WTC11 (cell line): ENCODE measurements at regions not wholly inside any gene's neighbourhood (a gene's known extent, or its start where the extent isn't known, plus 50 kb on each side); places are given as distances from the start of the nearest gene placed in this dataset.

Experiments used
- ATAC-seq: fragments of 200-7000 bp; cut with Tn5 transposase; 2 replicates; pipeline ENCODE4 v1.10.0; 2021; ENCODE audit warnings: mild to moderate bottlenecking, moderate library complexity
- CTCF ChIA-PET: fragments of 300-600 bp; sonication (Branson Sonifier 250); formaldehyde crosslinking; loops from one replicate; lab custom pipeline; 2021; ENCODE audit warnings: antibody characterized with exemption; lab: Charles Lee
- POLR2A ChIA-PET: fragments of 350-600 bp; sonication (Branson Sonifier 250); formaldehyde crosslinking; loops from one replicate; lab custom pipeline; 2021; ENCODE audit warnings: antibody characterized with exemption; lab: Charles Lee
- DNase-seq: peaks from one replicate; pipeline ENCODE4 v3.0.0; 2021; ENCODE audit warnings: low spot score
- H3K27ac Mint-ChIP-seq: 2 replicates; pipeline ENCODE4 v1.8.0; 2021; ENCODE audit warnings: mixed read lengths
- H3K27me3 Mint-ChIP-seq: 2 replicates; pipeline ENCODE4 v1.8.0; 2021; ENCODE audit warnings: low read depth, mild to moderate bottlenecking, moderate library complexity, mixed read lengths
- H3K36me3 Mint-ChIP-seq: 2 replicates; pipeline ENCODE4 v1.8.0; 2021; ENCODE audit warnings: mixed read lengths
- H3K4me1 Mint-ChIP-seq: 2 replicates; pipeline ENCODE4 v1.8.0; 2022; ENCODE audit warnings: mixed read lengths
- H3K4me3 Mint-ChIP-seq: 2 replicates; pipeline ENCODE4 v1.8.0; 2021; ENCODE audit warnings: mild to moderate bottlenecking, moderate library complexity, mixed read lengths
- H3K9me3 Mint-ChIP-seq: 2 replicates; pipeline ENCODE4 v1.8.0; 2021; ENCODE audit warnings: mixed read lengths
- AR ChIP-seq: fragments of 250-450 bp; sonication (Bioruptor Pico); IDR thresholded peaks from 2 replicates; pipeline ENCODE4 v1.9.0; 2021; ENCODE audit warnings: mild to moderate bottlenecking
- ATF1 ChIP-seq: sonication (generic); formaldehyde crosslinking; IDR thresholded peaks from 2 replicates; pipeline ENCODE4 v1.8.1; 2023; ENCODE audit warnings: mild to moderate bottlenecking, moderate library complexity, missing genetic modification reagents
- ATF6 ChIP-seq: sonication (generic); formaldehyde crosslinking; IDR thresholded peaks from 2 replicates; pipeline ENCODE4 v1.8.1; 2023; ENCODE audit warnings: mild to moderate bottlenecking, missing genetic modification reagents
- ELF4 ChIP-seq: sonication (generic); formaldehyde crosslinking; IDR thresholded peaks from 2 replicates; pipeline ENCODE4 v1.8.1; 2022; ENCODE audit warnings: low read depth, mild to moderate bottlenecking, moderate library complexity, missing genetic modification reagents
- EMX1 ChIP-seq: fragments of 250-450 bp; sonication (Bioruptor Pico); IDR thresholded peaks from 2 replicates; pipeline ENCODE4 v1.8.0; 2021; ENCODE audit warnings: mild to moderate bottlenecking
- ETV6 ChIP-seq: sonication (generic); formaldehyde crosslinking; IDR thresholded peaks from 2 replicates; pipeline ENCODE4 v1.8.1; 2022; ENCODE audit warnings: mild to moderate bottlenecking, missing genetic modification reagents
- FOXP4 ChIP-seq: sonication (generic); formaldehyde crosslinking; IDR thresholded peaks from 2 replicates; pipeline ENCODE4 v1.8.0; 2022; ENCODE audit warnings: mild to moderate bottlenecking, missing genetic modification reagents
- GRHL2 ChIP-seq: fragments of 250-450 bp; sonication (Bioruptor Pico); IDR thresholded peaks from 2 replicates; pipeline ENCODE4 v1.8.0; 2022; ENCODE audit warnings: mild to moderate bottlenecking, moderate library complexity; ENCODE audit not compliant: insufficient replicate concordance, severe bottlenecking
- GTF2I ChIP-seq: fragments of 250-450 bp; sonication (Bioruptor Pico); conservative IDR thresholded peaks from 2 replicates; pipeline ENCODE4 v1.4.0; 2021; ENCODE audit warnings: mild to moderate bottlenecking
- NFE2L1 ChIP-seq: sonication (generic); formaldehyde crosslinking; IDR thresholded peaks from 2 replicates; pipeline ENCODE4 v1.8.1; 2023; ENCODE audit warnings: missing genetic modification reagents
- PREB ChIP-seq: sonication (generic); formaldehyde crosslinking; IDR thresholded peaks from 2 replicates; pipeline ENCODE4 v1.8.1; 2022; ENCODE audit warnings: mild to moderate bottlenecking, missing genetic modification reagents, moderate library complexity, borderline replicate concordance
- PRRX2 ChIP-seq: fragments of 250-450 bp; sonication (Bioruptor Pico); IDR thresholded peaks from 2 replicates; pipeline ENCODE4 v1.8.0; 2021; ENCODE audit warnings: mild to moderate bottlenecking
- SP1 ChIP-seq: sonication (generic); formaldehyde crosslinking; conservative IDR thresholded peaks from 2 replicates; pipeline ENCODE4 v1.8.1; 2022; ENCODE audit warnings: missing genetic modification reagents
- TEAD1 ChIP-seq: sonication (generic); formaldehyde crosslinking; IDR thresholded peaks from 2 replicates; pipeline ENCODE4 v1.8.0; 2022; ENCODE audit warnings: mild to moderate bottlenecking, missing genetic modification reagents
- ZNF121 ChIP-seq: sonication (generic); formaldehyde crosslinking; IDR thresholded peaks from 2 replicates; pipeline ENCODE4 v1.8.0; 2023; ENCODE audit warnings: missing genetic modification reagents
- ZNF263 ChIP-seq: sonication (generic); formaldehyde crosslinking; IDR thresholded peaks from 2 replicates; pipeline ENCODE4 v1.8.1; 2022; ENCODE audit warnings: low read depth, mild to moderate bottlenecking, moderate library complexity, missing genetic modification reagents
- ZNF281 ChIP-seq: sonication (generic); formaldehyde crosslinking; IDR thresholded peaks from 2 replicates; pipeline ENCODE4 v1.8.0; 2023; ENCODE audit warnings: mild to moderate bottlenecking, missing genetic modification reagents
- ZNF396 ChIP-seq: fragments of 250-450 bp; sonication (Bioruptor Pico); IDR thresholded peaks from 2 replicates; pipeline ENCODE4 v1.8.0; 2021; ENCODE audit warnings: mild to moderate bottlenecking, moderate library complexity, borderline replicate concordance
- ZNF532 ChIP-seq: fragments of 250-450 bp; sonication (Bioruptor Pico); IDR thresholded peaks from 2 replicates; pipeline ENCODE4 v1.9.0; 2021; ENCODE audit warnings: mild to moderate bottlenecking, borderline replicate concordance

- TF ChIP-seq ATF6 (CRISPR knock-in tag) (no peak), PRRX2 (CRISPR knock-in tag) (no peak), GRHL2 (no peak), FOXP4 (CRISPR knock-in tag) (no peak), PREB (CRISPR knock-in tag) (no peak), GTF2I (CRISPR knock-in tag) (no peak), ZNF396 (no peak), ELF4 (CRISPR knock-in tag) (no peak)
Measured at GRCh38 chr17:52505601-52506000, 347.1 kb upstream of the CA10 start (continued).

- Mint-ChIP-seq H3K9me3 (peaks cover 70% of the 10 kb centered on the region), H3K4me1 (no peaks in the 10 kb centered on the region), H3K36me3 (peaks cover 45% of the 10 kb centered on the region)
- no peak for TF ChIP-seq ZNF121 (CRISPR knock-in tag)
- TF ChIP-seq SP1 (CRISPR knock-in tag): no peak
- no peak for TF ChIP-seq NFE2L1 (CRISPR knock-in tag)
- TF ChIP-seq ZNF532: no peak
- TF ChIP-seq ATF1: no peak
- no peak for TF ChIP-seq TEAD1 (CRISPR knock-in tag)
- TF ChIP-seq ETV6 (CRISPR knock-in tag): no peak
- no peak for TF ChIP-seq ZNF281 (CRISPR knock-in tag)
- no peak for TF ChIP-seq AR (CRISPR knock-in tag)
- TF ChIP-seq GRHL2: no peak
- TF ChIP-seq ZNF263 (CRISPR knock-in tag): no peak
- TF ChIP-seq EMX1: no peak
Measured at GRCh38 chr17:52504081-52504480, 345.6 kb upstream of the CA10 start.

More at GRCh38 chr17:52504081-52504480, 345.6 kb upstream of the CA10 start:
- no peak overlapping the region for H3K4me3 Mint-ChIP-seq
- ChIA-PET POLR2A (no interaction called here), CTCF (no interaction called here)
- DNase-seq: no peak
- H3K27ac Mint-ChIP-seq: no peak overlapping the region
- no peak for ATAC-seq
- peaks cover 3% of the 10 kb centered on the region for H3K27me3 Mint-ChIP-seq
